Neural progenitor cell (in vitro differentiated cells): ENCODE measurements at regions not wholly inside any gene's neighbourhood (a gene's known extent, or its start where the extent isn't known, plus 50 kb on each side); places are given as distances from the start of the nearest gene placed in this dataset.

ENCODE experiments used
- DNase-seq: peaks from one replicate; pipeline ENCODE4 v3.0.0-alpha.2; 2016; ENCODE audit warnings: low spot score
- H2AFZ ChIP-seq: fragments of 200-600 bp; sonication (generic); replicated peaks from 2 replicates; pipeline ENCODE4 v1.6.1; 2016; ENCODE audit warnings: antibody characterized with exemption
- H3F3A ChIP-seq: fragments of 200-600 bp; sonication (generic); 2 replicates; pipeline ENCODE4 v1.6.1; 2016; ENCODE audit warnings: antibody characterized with exemption, low read depth
- H3K27ac ChIP-seq: fragments of 200-600 bp; sonication (generic); 2 replicates; pipeline ENCODE4 v1.5.1; 2016; ENCODE audit warnings: mild to moderate bottlenecking
- H3K27me3 ChIP-seq: fragments of 200-600 bp; sonication (generic); 2 replicates; pipeline ENCODE4 v1.6.1; 2016; ENCODE audit warnings: mild to moderate bottlenecking, moderate library complexity
- H3K36me3 ChIP-seq: fragments of 200-600 bp; sonication (generic); 2 replicates; pipeline ENCODE4 v1.5.1; 2016
- H3K4me1 ChIP-seq: fragments of 200-600 bp; sonication (generic); 2 replicates; pipeline ENCODE4 v1.6.1; 2016; ENCODE audit warnings: mixed run types
- H3K4me2 ChIP-seq: fragments of 200-600 bp; sonication (generic); 2 replicates; pipeline ENCODE4 v1.6.1; 2016
- H3K4me3 ChIP-seq: fragments of 200-600 bp; sonication (generic); 2 replicates; pipeline ENCODE4 v1.5.1; 2016
- H3K79me2 ChIP-seq: fragments of 200-600 bp; sonication (generic); 2 replicates; pipeline ENCODE4 v1.6.1; 2016; ENCODE audit warnings: low read depth
- H3K9ac ChIP-seq: fragments of 200-600 bp; sonication (generic); 2 replicates; pipeline ENCODE4 v1.6.1; 2016
- H3K9me3 ChIP-seq: fragments of 200-600 bp; sonication (generic); 2 replicates; pipeline ENCODE4 v1.5.1; 2016; ENCODE audit warnings: low read depth
- H4K20me1 ChIP-seq: fragments of 200-600 bp; sonication (generic); 2 replicates; pipeline ENCODE4 v1.6.1; 2016; ENCODE audit warnings: low read depth
- H3K27ac Mint-ChIP-seq: 3 replicates; pipeline ENCODE4 v1.8.0; 2021; ENCODE audit warnings: mixed read lengths
- H3K27me3 Mint-ChIP-seq: 2 replicates; pipeline ENCODE4 v1.8.0; 2022; ENCODE audit warnings: low read depth, mild to moderate bottlenecking, inconsistent platforms, moderate library complexity, mixed read lengths; ENCODE audit not compliant: insufficient read depth
- H3K36me3 Mint-ChIP-seq: 3 replicates; pipeline ENCODE4 v1.8.0; 2021; ENCODE audit warnings: mixed read lengths
- H3K4me1 Mint-ChIP-seq: 3 replicates; pipeline ENCODE4 v1.8.0; 2021; ENCODE audit warnings: mixed read lengths
- H3K4me3 Mint-ChIP-seq: 3 replicates; pipeline ENCODE4 v1.8.0; 2021; ENCODE audit warnings: mild to moderate bottlenecking, moderate library complexity, mixed read lengths
- H3K9me3 Mint-ChIP-seq: 3 replicates; pipeline ENCODE4 v1.8.0; 2020; ENCODE audit warnings: mixed read lengths
- CTCF ChIP-seq: fragments of 200-600 bp; sonication (generic); IDR thresholded peaks from 2 replicates; pipeline ENCODE4 v1.5.1; 2017; ENCODE audit warnings: antibody characterized with exemption, mild to moderate bottlenecking
- EZH2 ChIP-seq: fragments of 200-600 bp; sonication (generic); IDR thresholded peaks from 2 replicates; pipeline ENCODE4 v1.6.1; 2017; ENCODE audit warnings: antibody characterized with exemption, mild to moderate bottlenecking, moderate library complexity
- EZH2phosphoT487 ChIP-seq: fragments of 200-600 bp; sonication (generic); IDR thresholded peaks from 2 replicates; pipeline ENCODE4 v1.6.1; 2017; ENCODE audit warnings: antibody characterized with exemption

GRCh38 chr12:92029136-92029535, 116.5 kb downstream of the BTG1 start:
- H3K27ac ChIP-seq: no peak overlapping the region
- no peaks in the 10 kb centered on the region for H3F3A ChIP-seq
- H3K36me3 ChIP-seq: no peaks in the 10 kb centered on the region
- H3K9ac ChIP-seq: no peak overlapping the region
- H3K79me2 ChIP-seq: no peaks in the 10 kb centered on the region
- H3K36me3 Mint-ChIP-seq: no peaks in the 10 kb centered on the region
- H2AFZ ChIP-seq: no peak overlapping the region
- no peak overlapping the region for H3K4me3 Mint-ChIP-seq
- no peak for DNase-seq
- H3K4me1 Mint-ChIP-seq: peaks cover 5% of the 10 kb centered on the region
- H3K9me3 ChIP-seq: no peaks in the 10 kb centered on the region
- H3K4me2 ChIP-seq: no peak overlapping the region
- H3K27me3 ChIP-seq: no peaks in the 10 kb centered on the region
- no peaks in the 10 kb centered on the region for H4K20me1 ChIP-seq
- no peaks in the 10 kb centered on the region for H3K4me1 ChIP-seq
- H3K27me3 Mint-ChIP-seq: peaks cover 2% of the 10 kb centered on the region
- no peak overlapping the region for H3K27ac Mint-ChIP-seq
- no peak overlapping the region for H3K4me3 ChIP-seq
- no peak for TF ChIP-seq CTCF
- no peak for TF ChIP-seq EZH2
- TF ChIP-seq EZH2phosphoT487: no peak
- no peaks in the 10 kb centered on the region for H3K9me3 Mint-ChIP-seq

GRCh38 chr12:92028441-92028709, 117.3 kb downstream of the BTG1 start:
- peaks cover 5% of the 10 kb centered on the region for H3K4me1 Mint-ChIP-seq
- no peak overlapping the region for H2AFZ ChIP-seq
- TF ChIP-seq EZH2 (no peak), CTCF (no peak), EZH2phosphoT487 (no peak)
- H3K36me3 ChIP-seq: no peaks in the 10 kb centered on the region
- no peaks in the 10 kb centered on the region for H3K9me3 ChIP-seq
- H3K79me2 ChIP-seq: no peaks in the 10 kb centered on the region
- no peak overlapping the region for H3K4me3 Mint-ChIP-seq
- no peak overlapping the region for H3K9ac ChIP-seq
- no peak overlapping the region for H3K27ac ChIP-seq
- H3K27me3 Mint-ChIP-seq: peaks cover 2% of the 10 kb centered on the region
- no peak for DNase-seq
- no peaks in the 10 kb centered on the region for H3K4me1 ChIP-seq
- H3K4me2 ChIP-seq: no peak overlapping the region
- H3F3A ChIP-seq: no peaks in the 10 kb centered on the region
- no peaks in the 10 kb centered on the region for H3K9me3 Mint-ChIP-seq
- no peaks in the 10 kb centered on the region for H3K27me3 ChIP-seq
- no peaks in the 10 kb centered on the region for H3K36me3 Mint-ChIP-seq
- no peak overlapping the region for H3K4me3 ChIP-seq
- no peaks in the 10 kb centered on the region for H4K20me1 ChIP-seq
- no peak overlapping the region for H3K27ac Mint-ChIP-seq

- no peak overlapping the region for H3K4me2 ChIP-seq
These were observed 117.8 kb downstream of the BTG1 start for GRCh38 chr12:92027701-92028440.

GRCh38 chr12:92027243-92027642, 118.4 kb downstream of the BTG1 start:
- Mint-ChIP-seq H3K4me1 (peaks cover 8% of the 10 kb centered on the region), H3K36me3 (no peaks in the 10 kb centered on the region), H3K27me3 (peaks cover 4% of the 10 kb centered on the region), H3K4me3 (no peak overlapping the region), H3K9me3 (no peaks in the 10 kb centered on the region), H3K27ac (no peak overlapping the region)
- no peak for DNase-seq
- Histone ChIP-seq H2AFZ (no peak overlapping the region), H3F3A (peaks cover under 1% of the 10 kb centered on the region), H3K27ac (no peak overlapping the region), H3K36me3 (no peaks in the 10 kb centered on the region), H3K4me2 (no peak overlapping the region), H3K9ac (no peak overlapping the region), H3K4me3 (no peak overlapping the region), H3K4me1 (no peaks in the 10 kb centered on the region), H3K79me2 (no peaks in the 10 kb centered on the region), H4K20me1 (no peaks in the 10 kb centered on the region), H3K27me3 (no peaks in the 10 kb centered on the region), H3K9me3 (no peaks in the 10 kb centered on the region)
- TF ChIP-seq CTCF (no peak), EZH2 (no peak), EZH2phosphoT487 (no peak)

More at GRCh38 chr12:92027701-92028440, 117.8 kb downstream of the BTG1 start:
- Histone ChIP-seq H3K36me3 (no peaks in the 10 kb centered on the region), H3K79me2 (no peaks in the 10 kb centered on the region), H3F3A (no peaks in the 10 kb centered on the region), H3K9me3 (no peaks in the 10 kb centered on the region), H3K4me3 (no peak overlapping the region), H4K20me1 (no peaks in the 10 kb centered on the region), H3K27me3 (no peaks in the 10 kb centered on the region), H3K27ac (no peak overlapping the region), H2AFZ (no peak overlapping the region), H3K9ac (no peak overlapping the region), H3K4me1 (no peaks in the 10 kb centered on the region)
- H3K4me3 Mint-ChIP-seq: no peak overlapping the region
- no peak for TF ChIP-seq EZH2
- peaks cover 4% of the 10 kb centered on the region for H3K27me3 Mint-ChIP-seq
- H3K36me3 Mint-ChIP-seq: no peaks in the 10 kb centered on the region
- peaks cover 5% of the 10 kb centered on the region for H3K4me1 Mint-ChIP-seq
- H3K27ac Mint-ChIP-seq: no peak overlapping the region
- H3K9me3 Mint-ChIP-seq: no peaks in the 10 kb centered on the region
- DNase-seq: no peak
